Esophagus squamous epithelium (tissue), 5 donors: ENCODE measurements at regions not wholly inside any gene's neighbourhood (a gene's known extent, or its start where the extent isn't known, plus 50 kb on each side); places are given as distances from the start of the nearest gene placed in this dataset.
"Not testable (repeated sequence)": the region's sequence is repeated elsewhere in the genome, so short reads cannot be mapped to it uniquely, and the experiment has no call there.

Experiments used
- DNase-seq: peaks from one replicate; lab custom pipeline; 2025; lab: John Stamatoyannopoulos, UW
- H3K27ac ChIP-seq, 4 donors: fragments of 200-600 bp; sonication (generic); one replicate each; pipeline ENCODE4 v1.5.1; 2016 to 2019; ENCODE audit warnings: mild to moderate bottlenecking in 1 of 4
- H3K27me3 ChIP-seq, 4 donors: fragments of 200-600 bp; sonication (generic); 1 replicate in 3 of 4; 2 replicates in 1 of 4; pipeline versions ENCODE4 v1.5.1 to v1.6.0; 2017 to 2021; ENCODE audit warnings: antibody characterized with exemption in 1 of 4
- H3K36me3 ChIP-seq, 3 donors: fragments of 200-600 bp; sonication (generic); one replicate each; pipeline ENCODE4 v1.5.1; 2016 to 2019
- H3K4me1 ChIP-seq, 3 donors: fragments of 200-600 bp; sonication (generic); one replicate each; pipeline ENCODE4 v1.5.1; 2017 to 2019
- H3K4me3 ChIP-seq, 4 donors: fragments of 200-600 bp; sonication (generic); 1 replicate in 3 of 4; 2 replicates in 1 of 4; pipeline ENCODE4 v1.5.1; 2016 to 2019; ENCODE audit warnings: mild to moderate bottlenecking in 2 of 4, moderate library complexity in 1 of 4
- H3K9me3 ChIP-seq, 3 donors: fragments of 200-600 bp; sonication (generic); one replicate each; pipeline ENCODE4 v1.5.1; 2016 to 2019
- CTCF ChIP-seq, 6 experiments: fragments of 450-650 bp in 4 of 6; fragments of 200-600 bp in 2 of 6; sonication (generic) in 2 of 6; IDR thresholded peaks; one replicate each; pipeline ENCODE4 v1.5.1; 2016 to 2019; ENCODE audit warnings: antibody characterized with exemption in 6 of 6, mild to moderate bottlenecking in 4 of 6, moderate library complexity in 4 of 6
- POLR2A ChIP-seq, 4 donors: fragments of 450-650 bp; IDR thresholded peaks; one replicate each; pipeline ENCODE4 v1.6.1; 2017; ENCODE audit warnings: antibody characterized with exemption in 4 of 4, mild to moderate bottlenecking in 4 of 4, moderate library complexity in 3 of 4
- WGBS, 2 donors: methylation state at CpG; one replicate each; pipeline ENCODE4 v1.1.5; 2018; 5-methylcytosine and 5-hydroxymethylcytosine counted together
- intact Hi-C: fragments of 100-400 bp; cut with DNase I; formaldehyde crosslinking; loops from one replicate; pipeline ENCODE4 v1.15.0; 2022
- donor health status: DM: yes; HTN: yes; CAD: no.

DNA sequence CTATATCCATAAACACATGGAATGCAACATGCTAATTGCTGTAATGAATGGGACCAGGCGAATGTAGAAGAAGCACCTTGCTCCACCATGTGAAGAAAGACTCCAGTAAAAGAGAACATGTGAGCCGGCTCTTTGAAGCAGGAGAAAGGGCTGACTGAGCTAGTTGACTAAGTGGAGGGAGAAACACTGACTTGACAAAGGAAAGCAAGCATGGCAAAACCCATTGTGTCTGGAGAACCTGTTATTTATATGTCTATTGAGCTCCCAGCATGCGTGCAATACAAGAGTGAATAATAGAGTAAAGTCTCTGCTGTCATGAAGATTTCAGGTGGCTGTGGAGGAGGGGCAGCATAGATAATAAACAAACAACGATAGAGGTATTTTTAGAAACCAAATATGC lies 559.9 kb downstream of the RAB28 start:
- H3K9me3 ChIP-seq: no peaks in the 10 kb centered on the region
- H3K27ac ChIP-seq: no peak overlapping the region
- WGBS, 2 donors: 67 to 85% methylated on average over 4 of the region's 4 CpGs
- DNase-seq: no peak
- H3K36me3 ChIP-seq: no peaks in the 10 kb centered on the region
- no peaks in the 10 kb centered on the region for H3K4me1 ChIP-seq
- no peak for TF ChIP-seq POLR2A (IDR thresholded peaks at IDR 0.05)
- TF ChIP-seq CTCF (IDR thresholded peaks at IDR 0.05): no peak
- H3K27me3 ChIP-seq: no peaks in the 10 kb centered on the region
- intact Hi-C loops: no loop called here
- H3K4me3 ChIP-seq: no peak overlapping the region

DNA sequence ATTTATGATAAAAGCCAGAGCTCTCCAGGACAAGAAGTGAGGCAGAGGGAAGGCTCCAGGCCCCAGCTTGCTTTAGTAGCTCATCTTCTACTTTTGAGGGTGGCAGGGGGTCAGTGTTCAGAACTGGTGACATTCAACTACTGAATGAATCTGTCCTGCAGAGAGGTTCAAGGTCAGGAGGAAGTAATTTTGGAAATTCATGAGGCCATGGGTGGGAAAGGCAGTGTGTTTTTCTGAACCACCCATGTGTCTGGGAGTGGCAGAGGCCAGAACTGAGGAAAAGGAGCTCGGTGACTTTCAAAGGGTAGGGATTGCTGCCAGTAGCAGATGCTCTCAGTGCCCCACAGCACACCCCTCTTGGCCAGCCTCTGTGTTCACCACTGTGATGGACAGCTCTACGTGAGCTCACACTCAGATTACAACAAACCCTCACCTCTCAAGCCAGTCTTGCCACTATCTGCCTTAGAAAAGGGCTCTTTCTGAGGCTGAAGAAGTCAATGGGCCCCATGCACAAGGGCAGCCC lies 571.2 kb downstream of the RAB28 start:
- TF ChIP-seq POLR2A (IDR thresholded peaks at IDR 0.05) (no peak), CTCF (IDR thresholded peaks at IDR 0.05) (no peak)
- DNase-seq: no peak
- Histone ChIP-seq H3K27me3 (no peaks in the 10 kb centered on the region), H3K9me3 (peaks cover 0 to 13% (median 0%) of the 10 kb centered on the region in 3 donors), H3K4me3 (no peak overlapping the region), H3K36me3 (no peaks in the 10 kb centered on the region), H3K4me1 (no peaks in the 10 kb centered on the region), H3K27ac (no peak overlapping the region)
- intact Hi-C loops: no loop called here
- WGBS, 2 donors: 72 to 75% methylated on average over 2 of the region's 2 CpGs

- TF ChIP-seq CTCF (IDR thresholded peaks at IDR 0.05): no peak
- TF ChIP-seq POLR2A (IDR thresholded peaks at IDR 0.05): no peak
- no peaks in the 10 kb centered on the region for H3K4me1 ChIP-seq
- DNase-seq: no peak
- H3K27ac ChIP-seq: no peak overlapping the region
- H3K27me3 ChIP-seq: no peaks in the 10 kb centered on the region
- 87 to 89% methylated on average over 1 of the region's 1 CpG for WGBS, 2 donors
- intact Hi-C loops: no loop called here
- H3K36me3 ChIP-seq: no peaks in the 10 kb centered on the region
- H3K9me3 ChIP-seq: peaks cover 0 to 13% (median 0%) of the 10 kb centered on the region in 3 donors
- H3K4me3 ChIP-seq: no peak overlapping the region
Observed at GRCh38 chr4:12911750-12912358, 572.3 kb downstream of the RAB28 start.

DNA sequence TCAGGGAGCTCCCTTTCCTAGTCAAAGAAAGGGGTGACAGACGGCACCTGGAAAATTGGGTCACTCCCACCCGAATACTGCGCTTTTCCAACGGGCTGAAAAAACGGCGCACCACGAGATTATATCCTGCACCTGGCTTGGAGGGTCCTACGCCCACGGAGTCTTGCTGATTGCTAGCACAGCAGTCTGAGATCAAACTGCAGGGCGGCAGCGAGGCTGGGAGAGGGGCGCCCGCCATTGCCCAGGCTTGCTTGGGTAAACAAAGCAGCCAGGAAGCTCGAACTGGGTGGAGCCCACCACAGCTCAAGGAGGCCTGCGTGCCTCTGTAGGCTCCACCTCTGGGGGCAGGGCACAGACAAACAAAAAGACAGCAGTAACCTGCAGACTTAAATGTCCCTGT lies 580.5 kb downstream of the RAB28 start:
- intact Hi-C loops, H3K4me1 ChIP-seq, H3K9me3 ChIP-seq, DNase-seq, H3K4me3 ChIP-seq, H3K36me3 ChIP-seq, H3K27me3 ChIP-seq, H3K27ac ChIP-seq: not testable (repeated sequence)
- whole genome bisulfite sequencing, 2 donors: 73 to 86% methylated on average over 11 to 15 of the region's 15 CpGs

GRCh38 chr4:12902735-12903134 lies 581.4 kb downstream of the RAB28 start:
- no peak for DNase-seq
- Histone ChIP-seq H3K27me3 (no peaks in the 10 kb centered on the region), H3K4me3 (no peak overlapping the region), H3K4me1 (no peaks in the 10 kb centered on the region), H3K36me3 (no peaks in the 10 kb centered on the region), H3K9me3 (no peaks in the 10 kb centered on the region), H3K27ac (no peak overlapping the region)
- TF ChIP-seq POLR2A (IDR thresholded peaks at IDR 0.05): no peak
- TF ChIP-seq CTCF (IDR thresholded peaks at IDR 0.05): no peak
- WGBS, 2 donors: 64 to 79% methylated on average over 2 of the region's 2 CpGs
- intact Hi-C loops: no loop called here
